ES-I3 (cell line): ENCODE measurements at regions not wholly inside any gene's neighbourhood (a gene's known extent, or its start where the extent isn't known, plus 50 kb on each side); places are given as distances from the start of the nearest gene placed in this dataset.
"Not testable (repeated sequence)": the region's sequence is repeated elsewhere in the genome, so short reads cannot be mapped to it uniquely, and the experiment has no call there.

Experiments used
- H3K36me3 ChIP-seq: 2 replicates; pipeline ENCODE4 v1.6.1; 2013; ENCODE audit warnings: mild to moderate bottlenecking, low read length, control low read depth, moderate library complexity; ENCODE audit not compliant: insufficient read depth
- H3K4me1 ChIP-seq: 2 replicates; pipeline ENCODE4 v1.6.1; 2013; ENCODE audit warnings: mild to moderate bottlenecking, control low read depth, low read length; ENCODE audit not compliant: insufficient read depth
- H3K9ac ChIP-seq: 2 replicates; pipeline ENCODE4 v1.6.1; 2013; ENCODE audit warnings: low read depth, mild to moderate bottlenecking, low read length, moderate library complexity
- H3K9me3 ChIP-seq: 2 replicates; pipeline ENCODE4 v1.6.1; 2013; ENCODE audit warnings: mild to moderate bottlenecking, low read length, moderate library complexity; ENCODE audit not compliant: control insufficient read depth, insufficient read depth

- Histone ChIP-seq H3K36me3 (no peaks in the 10 kb centered on the region), H3K9ac (peak overlapping the region; percentile 11; the same call in 1 of the 2 replicates), H3K4me1 (peaks cover 12% of the 10 kb centered on the region; the same call in 1 of the 2 replicates), H3K9me3 (peaks cover 4% of the 10 kb centered on the region; the same call in 1 of the 2 replicates)
Measured at GRCh38 chr17:19470530-19471261, 59.7 kb downstream of the RNF112 start.

GRCh38 chr17:19474405-19474804 lies 59.2 kb upstream of the SLC47A1 start:
- not testable (repeated sequence) for H3K9ac ChIP-seq, H3K36me3 ChIP-seq, H3K4me1 ChIP-seq, H3K9me3 ChIP-seq

DNA sequence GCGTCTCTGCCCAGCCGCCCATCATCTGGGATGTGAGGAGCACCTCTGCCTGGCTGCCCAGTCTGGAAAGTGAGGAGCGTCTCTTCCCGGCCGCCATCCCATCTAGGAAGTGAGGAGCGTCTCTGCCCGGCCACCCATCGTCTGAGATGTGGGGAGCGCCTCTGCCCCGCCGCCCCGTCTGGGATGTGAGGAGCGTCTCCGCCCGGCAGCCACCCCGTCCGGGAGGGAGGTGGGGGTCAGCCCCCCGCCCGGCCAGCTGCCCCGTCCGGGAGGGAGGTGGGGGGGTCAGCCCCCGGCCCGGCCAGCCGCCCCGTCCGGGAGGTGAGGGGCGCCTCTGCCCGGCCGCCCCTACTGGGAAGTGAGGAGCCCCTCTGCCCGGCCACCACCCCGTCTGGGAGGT lies 57.9 kb upstream of the SLC47A1 start:
- not testable (repeated sequence) for H3K36me3 ChIP-seq, H3K9ac ChIP-seq, H3K9me3 ChIP-seq, H3K4me1 ChIP-seq

DNA sequence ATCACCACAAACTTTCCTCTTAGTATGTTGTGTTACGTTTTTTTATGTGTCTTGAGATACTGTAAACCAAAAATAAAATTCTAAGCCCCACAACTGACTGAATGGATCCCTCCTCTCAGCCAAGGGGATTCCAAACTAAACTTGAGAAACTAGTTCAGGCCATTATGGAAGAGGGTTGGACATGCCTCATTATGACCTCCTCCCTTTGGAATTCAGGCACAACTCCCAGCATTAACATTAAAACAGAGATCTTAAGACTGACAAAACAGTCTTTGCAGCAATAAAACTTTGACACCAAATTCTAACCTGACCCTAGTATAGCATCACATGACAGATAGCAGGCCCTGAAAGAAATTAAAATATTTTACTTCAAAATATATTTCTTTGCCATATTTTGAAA lies 51.1 kb upstream of the SLC47A1 start:
- H3K9me3 ChIP-seq: no peaks in the 10 kb centered on the region; the same call in 1 of the 2 replicates
- peaks cover 13% of the 10 kb centered on the region for H3K4me1 ChIP-seq
- H3K36me3 ChIP-seq: no peaks in the 10 kb centered on the region
- H3K9ac ChIP-seq: peak overlapping the region; percentile 29
